Superior temporal gyrus (tissue), 1 donor: ENCODE measurements at regions not wholly inside any gene's neighbourhood (a gene's known extent, or its start where the extent isn't known, plus 50 kb on each side); places are given as distances from the start of the nearest gene placed in this dataset.

Experiments used
- DNase-seq: peaks from one replicate; pipeline ENCODE4 v3.0.0-alpha.2; 2016; ENCODE audit errors: extremely low spot score

DNA sequence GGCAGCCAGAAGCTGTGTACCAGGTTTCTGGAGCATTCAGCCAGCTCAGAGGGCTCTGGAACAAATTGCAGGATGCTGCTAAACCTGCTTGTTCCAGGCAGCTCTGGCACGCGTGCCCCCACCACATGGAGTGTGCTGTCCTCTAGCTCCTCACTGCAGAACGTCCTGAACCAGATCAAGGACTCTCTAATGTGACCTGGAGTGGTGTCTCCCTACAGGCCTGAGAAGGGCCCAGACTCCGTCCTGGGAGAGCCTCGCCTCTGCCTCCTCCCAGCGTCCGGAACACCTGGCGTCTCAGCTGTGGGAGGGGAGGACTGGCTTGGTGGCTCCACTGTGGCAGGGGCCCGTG, 115.6 kb upstream of the GPC1 start:
- DNase-seq, result no peak

DNA sequence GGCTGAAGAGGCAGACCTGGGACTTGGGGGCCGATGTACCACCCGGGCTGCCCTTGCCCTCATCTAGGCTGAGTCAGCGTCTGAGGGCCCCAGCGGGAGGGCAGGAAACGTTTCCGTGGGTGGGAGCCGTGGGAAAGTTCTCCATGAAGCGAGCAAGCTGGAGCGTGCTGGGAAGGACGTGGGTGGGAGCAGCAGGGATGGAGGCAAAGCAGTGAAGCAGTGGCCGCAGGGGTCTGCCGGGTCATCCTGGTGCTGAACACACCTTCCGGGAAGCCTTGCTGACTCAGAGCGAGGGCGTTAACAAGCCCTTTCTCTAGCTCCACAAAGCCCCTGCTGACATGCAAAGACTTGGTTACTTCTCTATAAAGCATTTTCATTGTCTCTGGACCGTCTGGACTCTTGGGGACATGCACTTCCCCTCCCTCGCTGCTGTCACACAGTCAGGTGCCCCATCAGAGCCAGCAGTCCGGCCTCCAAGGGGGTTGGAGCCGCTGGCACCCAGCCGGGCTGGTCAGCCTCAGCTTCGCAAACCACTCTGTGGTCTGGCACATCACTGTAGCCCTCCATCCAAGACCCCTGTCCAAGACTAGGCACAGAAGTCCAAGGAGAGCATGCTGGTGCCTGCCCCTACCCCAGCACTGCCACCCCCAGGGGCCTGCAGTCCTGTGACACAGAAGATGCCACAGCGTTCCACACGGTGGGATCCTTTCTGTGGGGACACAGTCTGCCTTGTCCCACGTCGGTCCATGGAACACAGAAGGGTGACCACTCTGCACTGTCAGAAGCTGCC, 115.1 kb upstream of the GPC1 start:
- DNase-seq, result no peak

DNA sequence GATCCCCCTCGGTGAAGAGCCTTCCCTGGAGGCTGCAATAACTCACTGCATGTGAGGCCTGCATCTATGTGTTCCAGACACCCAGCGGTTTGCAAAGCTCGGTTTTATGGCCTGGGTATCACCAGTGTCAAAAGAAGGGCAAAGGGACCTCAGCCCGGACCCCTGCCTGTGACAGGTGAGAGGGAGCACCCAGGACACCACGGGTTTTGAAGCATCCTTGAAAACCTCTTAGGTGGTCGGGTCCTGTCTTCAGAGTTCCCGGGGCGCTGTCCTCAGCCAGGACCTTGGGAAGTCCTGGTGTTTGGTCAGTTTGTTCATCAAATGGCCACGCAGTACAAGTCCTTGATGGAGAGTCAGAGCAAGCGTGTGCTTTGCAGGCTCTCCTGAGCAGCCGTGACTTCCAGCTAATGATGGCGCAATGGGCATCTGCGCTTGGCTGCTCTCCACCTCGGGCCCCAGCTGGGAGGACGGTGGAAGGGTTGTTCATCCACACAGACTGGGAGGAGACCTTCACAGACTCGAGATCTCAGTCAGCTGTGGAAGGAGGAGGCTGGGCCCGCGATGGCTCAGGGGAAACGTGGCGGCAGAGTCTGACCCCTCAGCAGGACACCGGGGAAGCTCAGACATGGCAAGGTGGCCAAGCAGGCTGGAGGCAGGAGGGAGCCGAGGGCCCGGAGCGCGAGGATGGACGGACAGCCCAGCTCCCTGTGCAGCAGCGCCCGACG, 113.1 kb upstream of the GPC1 start:
- DNase-seq, result no peak

DNA sequence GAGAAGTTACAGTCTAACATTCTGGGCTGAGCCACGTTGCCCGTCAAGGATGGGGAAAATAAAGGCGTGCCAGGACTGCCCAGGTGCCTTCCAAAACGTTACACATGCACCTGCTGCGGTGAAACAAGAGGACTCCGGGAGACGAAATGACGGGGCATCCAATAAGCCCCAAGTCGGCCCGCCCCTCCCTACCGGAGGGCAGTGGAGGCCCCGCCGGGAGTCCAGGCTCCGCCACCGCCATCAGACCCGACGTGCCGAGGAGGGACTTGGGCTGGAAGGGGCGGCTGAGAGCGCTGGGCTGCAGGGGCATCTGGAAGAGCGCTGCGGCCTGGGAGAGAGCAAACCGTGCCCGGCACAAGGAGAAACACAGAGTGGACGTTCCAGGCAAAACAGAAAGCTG, 112.5 kb upstream of the GPC1 start:
- DNase-seq, result no peak

DNA sequence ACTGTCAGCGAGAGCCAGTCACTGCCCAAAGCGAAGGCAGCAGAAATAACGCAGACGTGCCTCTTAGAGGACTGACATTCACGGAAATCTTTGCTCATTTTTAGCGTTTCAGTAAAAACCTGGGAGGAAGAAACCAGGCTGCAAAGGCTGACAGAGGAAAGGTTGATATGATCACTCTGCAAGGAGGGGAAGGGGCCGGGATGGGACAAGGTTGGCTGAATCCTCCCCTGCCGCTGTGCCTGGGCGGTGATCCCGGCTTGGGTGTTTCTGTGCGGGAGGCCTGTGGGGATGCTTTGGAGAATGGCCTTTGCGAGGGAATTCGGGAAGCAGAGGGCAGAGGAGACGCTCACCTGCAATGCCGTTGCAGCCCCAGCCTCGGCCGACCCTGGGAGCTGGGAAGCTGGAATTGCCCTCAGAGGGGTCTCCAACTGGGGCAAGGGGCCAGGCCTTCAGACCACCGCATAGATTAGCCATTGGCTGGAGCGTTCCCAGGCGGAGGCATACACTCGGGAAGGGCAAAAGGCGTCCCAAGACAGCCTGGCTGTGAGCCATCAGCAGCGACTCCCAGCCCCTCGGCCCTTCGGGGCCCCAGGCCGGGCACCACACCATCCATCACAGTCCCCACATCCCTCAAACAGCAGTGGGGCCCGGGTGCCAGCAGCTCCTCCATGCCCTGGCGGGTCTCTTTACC, 111.7 kb upstream of the GPC1 start:
- DNase-seq, result no peak

DNA sequence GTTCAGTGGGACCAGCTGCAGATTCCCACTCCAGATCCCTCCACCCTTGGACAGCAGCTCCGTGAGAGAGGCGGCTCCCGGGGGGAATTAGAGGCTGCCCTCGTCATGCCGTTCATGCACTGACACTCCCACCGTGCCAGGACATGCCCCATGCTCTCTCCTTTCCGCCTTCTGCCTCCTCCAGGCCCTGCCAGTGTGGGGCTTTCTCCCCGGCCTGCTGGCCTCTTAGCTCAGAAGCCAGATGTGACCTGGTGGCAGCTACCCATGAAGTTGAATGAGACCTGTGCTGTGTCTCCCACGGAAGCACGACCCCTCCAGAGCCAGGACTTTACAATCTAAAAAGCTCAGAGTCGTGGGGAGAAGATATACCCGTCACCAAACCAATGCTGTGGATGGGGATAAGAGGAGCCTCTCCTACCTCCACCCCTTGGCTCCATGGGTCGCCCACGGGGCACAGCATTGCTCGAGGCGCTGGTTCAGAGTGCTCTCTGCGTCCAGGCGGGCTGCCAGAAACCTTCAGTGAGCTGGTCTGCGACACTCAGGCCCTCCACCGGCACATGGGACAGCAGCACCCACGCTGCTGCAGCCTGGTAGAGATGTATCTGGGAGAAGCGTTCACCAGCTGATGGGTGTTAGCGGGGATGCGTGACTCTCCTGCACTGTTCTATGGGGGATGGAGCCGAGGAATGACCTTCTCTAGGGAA, 111.0 kb upstream of the GPC1 start:
- DNase-seq, result no peak

DNA sequence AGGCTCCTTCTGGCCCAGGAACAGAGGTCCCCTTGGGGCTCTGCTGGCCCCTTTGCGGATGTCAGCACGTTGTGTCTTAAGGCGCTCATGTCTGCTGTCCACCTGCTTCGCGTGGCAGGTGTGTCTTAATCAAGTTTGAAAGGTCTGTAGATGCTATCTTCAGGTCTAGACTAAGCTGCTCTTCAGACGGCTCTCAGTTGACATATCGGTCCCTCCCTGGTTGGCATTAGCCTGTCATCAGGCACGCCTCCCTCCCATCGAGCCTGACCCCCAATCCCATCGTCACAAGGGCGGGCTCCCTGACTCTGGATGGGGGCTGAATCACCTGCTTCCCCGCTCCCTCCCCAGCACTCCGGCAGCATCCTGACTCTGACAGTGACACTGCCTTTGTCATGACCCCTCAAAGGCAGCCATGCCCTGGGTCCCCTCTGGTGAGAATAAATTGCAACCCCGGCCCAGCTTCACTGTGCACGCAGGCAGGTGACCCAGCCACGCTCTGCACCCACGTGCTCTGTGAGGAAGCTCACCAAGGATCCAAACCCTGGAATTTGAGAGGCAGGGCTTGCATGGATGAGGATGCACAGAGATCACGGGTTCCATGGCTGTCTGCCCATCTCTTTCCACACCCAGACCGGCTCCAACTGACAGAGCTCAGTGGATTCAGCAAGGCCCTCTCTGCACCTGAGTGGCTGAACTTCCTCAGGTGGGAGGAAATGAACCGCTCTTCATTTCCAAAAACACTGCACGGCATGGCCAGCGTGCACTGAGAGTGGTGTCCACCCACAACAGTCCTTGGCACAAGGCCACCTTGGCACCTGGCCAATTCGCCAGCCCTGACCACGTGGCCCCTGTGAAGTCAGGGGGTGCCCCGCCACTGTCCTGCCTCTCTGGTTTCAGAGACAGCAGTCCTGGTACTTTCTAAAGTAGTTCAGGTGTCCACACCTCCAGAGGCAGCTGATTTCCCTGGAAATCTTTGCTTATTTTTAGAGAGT, 110.2 kb upstream of the GPC1 start:
- peak; percentile 55 for DNase-seq

DNA sequence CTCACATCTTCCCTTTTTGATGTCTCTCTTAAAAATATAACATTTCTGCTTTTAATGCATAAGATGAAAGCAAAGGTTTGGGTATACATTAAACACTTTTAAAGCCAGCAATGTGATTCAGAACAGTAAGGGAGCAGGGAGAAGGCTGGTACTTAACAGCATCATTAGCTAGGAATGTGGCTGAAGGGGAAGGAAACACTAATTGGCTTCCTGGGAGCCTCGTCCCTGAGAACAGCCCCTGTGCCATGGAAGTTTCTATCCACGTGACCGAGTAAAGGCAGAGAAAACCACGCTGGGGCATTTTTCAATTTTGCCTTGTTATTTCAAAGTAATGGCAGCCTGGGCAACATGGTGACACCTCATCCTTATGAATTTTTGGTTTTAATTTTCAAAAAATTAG, 109.2 kb upstream of the GPC1 start:
- DNase-seq, result no peak

DNA sequence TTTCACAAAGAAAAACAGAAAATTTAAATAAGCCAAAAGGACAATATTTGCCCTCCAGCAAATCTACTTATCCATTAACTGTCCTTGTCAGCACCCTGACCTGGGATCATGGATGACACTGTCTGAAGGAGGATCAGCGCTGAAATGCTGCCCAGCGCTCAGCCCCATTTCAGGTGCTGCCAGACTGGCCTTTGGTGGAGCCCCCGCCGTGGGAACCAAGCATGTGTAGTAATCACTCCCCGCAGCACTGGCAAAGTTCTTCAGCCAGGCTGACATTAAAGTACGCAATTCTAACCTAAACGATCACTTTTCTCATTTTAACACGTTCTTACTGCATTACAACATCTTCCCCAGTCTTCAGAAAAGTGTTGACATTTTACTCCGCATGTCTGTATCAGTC, 108.6 kb upstream of the GPC1 start:
- DNase-seq, result no peak

DNA sequence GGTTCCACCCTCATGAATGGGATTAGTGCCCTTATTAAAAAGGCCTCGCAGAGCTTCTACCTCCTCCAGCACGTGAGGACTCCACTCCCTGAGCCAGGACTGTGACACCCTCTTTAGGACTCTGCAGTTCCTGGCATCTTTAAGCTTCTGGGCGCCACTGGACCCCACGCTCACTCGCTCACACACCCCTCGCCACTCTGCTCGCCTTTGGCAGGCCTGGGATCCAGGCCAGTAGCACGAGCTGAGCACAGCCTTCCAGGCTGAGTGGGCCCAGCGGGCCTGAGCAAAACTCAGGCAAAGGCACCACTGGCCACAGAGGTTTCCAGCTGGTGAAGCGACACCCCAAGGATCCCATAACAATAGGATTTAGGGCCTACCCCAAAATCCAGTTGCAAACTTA, 107.9 kb upstream of the GPC1 start:
- no peak for DNase-seq

DNA sequence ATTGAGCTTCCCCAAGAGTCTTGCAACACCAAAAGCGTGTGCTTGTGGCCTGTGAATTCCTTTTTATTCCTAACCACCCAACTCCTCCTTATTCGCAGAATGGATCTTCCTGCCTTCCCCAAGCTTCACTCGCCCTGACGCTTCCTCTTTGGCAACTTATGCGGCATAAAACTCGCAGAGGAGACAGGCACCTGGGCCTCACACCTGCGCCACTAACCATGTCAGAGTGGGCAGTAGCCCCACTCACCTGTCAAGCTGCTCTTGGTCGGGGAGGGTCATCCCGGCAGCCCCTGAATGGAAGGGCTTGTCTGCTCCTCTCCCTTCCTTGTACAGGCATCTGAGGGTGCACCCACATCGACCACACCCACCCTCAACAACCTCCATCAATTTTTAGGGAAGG, 106.9 kb upstream of the GPC1 start:
- no peak for DNase-seq

DNA sequence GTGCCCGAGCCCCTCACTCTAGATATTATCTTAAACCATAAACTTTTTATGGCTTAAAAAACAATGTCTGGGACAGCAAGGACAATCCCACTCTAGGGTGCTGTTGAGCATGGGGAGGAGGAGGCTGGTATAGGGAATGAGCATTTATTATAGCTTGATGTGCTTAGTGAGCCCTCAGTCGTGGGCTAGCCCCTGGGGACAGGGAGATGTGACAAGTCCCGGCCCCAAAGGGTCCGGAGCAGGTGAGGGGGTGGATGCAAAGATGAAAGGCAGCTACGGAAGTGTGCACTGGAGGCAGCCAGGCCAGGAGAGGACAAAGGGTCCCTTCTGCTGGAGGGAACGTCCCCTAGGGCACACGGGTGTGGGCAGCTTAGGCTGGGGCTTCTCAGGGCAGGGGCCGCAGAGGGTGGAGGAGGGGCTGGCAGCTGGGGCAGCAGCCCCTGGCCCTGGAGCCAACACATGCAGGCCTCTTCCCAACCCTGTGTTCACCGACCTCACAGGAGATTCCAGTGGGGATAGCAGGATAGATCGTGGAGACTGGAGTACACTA, 106.3 kb upstream of the GPC1 start:
- DNase-seq, result no peak

DNA sequence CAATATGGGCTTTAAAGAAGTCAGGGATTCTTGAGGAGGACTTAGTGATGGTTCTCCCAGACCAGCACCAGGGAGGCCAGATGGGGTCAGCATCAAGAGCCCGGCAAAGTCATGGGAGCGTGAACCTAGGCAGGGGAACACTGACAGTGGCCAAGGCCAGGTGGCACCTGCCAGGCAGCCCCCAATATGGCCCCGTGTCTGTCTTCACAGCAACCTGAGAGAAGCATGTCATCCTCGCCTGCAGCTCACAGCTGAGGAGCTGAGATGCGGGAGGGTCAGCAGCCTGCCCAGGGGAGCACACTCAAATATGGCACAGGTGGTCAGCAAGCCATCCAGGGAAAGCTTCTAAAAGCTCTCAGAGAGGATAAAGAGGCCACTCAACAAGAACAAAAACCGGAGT, 105.7 kb upstream of the GPC1 start:
- DNase-seq, result no peak

DNA sequence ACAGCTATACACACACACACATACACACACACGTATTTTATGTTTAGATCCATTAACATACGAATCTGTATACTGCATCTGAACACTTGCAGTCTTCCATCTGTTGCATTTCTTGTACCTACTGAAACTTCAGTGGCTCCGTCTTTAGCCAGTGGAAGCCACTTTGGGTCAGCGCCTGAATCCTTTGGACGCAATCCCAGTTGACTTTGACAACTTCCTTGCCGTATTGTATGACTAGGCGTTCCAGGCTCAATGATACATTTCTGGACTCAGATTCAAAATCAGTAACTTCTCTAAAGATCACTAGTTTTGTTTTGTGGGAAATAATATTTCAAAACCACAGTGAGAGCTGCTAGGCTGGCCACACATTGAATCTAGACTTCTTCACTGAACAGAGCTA, 101.5 kb upstream of the GPC1 start:
- DNase-seq, result no peak

DNA sequence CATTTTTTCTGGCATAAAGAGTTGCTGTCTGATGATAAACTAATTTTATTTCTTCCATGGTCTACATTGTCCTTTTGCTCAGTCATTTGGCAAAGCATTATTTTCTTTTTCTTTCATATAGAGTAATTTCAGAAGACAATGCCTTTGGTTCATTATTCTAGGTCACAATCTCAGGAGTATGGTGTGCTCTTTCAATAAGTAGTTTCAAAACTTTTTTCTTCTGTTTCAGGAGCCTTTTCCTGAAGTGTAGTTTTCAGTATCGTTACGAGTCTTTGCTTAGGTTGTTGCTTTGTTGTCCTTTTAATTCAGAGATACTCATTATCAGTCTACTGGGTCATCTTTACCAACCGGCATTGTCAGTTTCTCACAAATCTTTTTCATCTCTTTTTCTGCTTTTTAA, 100.4 kb upstream of the GPC1 start:
- DNase-seq, result no peak

DNA sequence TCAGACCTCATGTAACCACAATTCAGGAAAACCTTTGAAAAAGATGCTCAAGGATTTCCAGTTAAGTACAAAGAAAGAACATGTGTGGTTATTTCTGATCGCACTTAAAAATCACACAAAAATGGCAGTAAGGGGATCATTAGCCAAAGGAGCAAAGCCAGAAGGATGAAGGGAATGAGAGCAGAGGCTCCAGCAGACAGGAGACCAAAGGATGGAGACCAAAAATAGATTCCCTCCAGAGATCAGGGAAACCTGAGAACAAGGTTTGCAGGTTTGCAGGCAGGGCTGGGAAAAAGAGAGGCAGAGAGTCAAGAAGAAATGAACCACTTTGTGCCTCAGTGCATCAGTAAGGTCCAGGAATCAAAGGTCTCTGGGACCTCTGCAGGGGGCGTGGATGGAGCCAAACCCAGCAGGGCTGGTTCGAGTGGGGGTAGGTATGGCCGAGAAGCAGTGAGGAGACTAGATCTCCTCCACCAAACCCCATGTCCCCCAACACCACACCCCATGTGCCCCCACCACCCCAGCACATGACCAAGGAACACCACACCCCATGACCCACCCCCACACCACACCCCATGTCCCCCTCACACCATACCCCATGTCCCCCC, 98.5 kb upstream of the GPC1 start:
- no peak for DNase-seq

DNA sequence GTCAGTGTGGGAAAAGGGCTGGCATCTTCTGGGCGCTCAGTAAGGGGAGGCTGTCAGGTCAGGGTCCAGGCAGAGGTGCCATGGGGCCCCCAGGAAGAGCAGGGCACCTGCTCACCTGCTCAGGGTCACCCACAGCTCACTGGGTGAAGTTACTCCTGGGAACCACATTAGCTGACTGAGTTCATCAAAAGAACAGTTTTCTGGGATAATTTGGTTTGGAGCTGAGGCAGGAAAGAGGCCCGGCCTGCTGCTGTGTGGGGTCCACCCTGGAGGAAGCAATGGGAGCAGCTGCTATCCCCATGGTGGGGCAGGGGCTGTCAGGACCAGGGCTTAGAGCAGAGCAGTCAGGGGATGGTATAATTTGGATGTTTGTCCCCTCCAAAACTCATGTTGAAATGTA, 97.2 kb upstream of the GPC1 start:
- no peak for DNase-seq

DNA sequence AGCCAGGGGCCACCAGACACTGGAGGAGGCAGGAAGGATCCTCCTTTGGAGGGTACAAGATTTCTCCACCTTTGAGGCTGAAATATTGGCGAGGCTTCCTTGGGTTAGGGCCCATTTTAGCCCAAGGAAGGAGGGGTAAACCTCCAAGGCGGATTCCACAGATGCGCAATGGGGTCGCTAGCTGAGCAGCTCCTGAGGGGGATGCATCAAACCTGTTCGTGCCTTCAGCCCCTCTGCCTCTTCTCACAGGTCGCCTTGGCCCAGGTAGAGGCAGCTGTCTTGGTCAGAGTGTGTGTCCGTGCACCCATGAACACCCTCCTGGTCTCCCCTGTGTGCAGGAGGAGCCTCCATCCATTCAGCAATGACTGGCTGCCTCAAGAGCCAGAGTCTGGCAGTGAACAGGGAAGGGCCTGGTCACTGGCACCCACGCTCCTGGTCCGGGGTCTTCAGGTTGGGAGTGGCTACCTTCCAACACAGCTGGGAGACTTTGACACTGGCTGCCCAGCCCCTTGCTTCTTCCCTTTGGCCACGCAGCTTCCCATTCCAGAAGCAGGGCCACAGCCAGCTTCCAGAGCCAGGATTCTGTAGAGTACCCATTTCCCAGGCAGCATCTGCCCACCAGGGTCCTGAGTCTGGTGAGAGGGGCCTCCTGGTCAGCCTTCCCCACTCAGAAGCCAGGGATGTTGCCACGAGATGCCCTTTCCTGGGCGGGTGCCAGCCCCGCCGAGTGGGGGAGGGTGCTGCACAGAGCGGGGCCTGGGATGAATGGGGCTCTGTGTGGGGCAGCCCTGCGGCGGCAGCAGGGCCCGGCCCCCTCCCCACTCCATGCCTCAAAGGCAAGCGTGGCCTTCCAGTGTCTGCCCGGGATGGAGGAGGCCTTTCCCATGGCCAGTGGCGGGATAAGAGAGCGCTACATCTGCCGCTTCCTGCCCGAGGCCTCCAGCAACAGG, 95.8 kb upstream of the GPC1 start:
- DNase-seq, result peak; percentile 85

DNA sequence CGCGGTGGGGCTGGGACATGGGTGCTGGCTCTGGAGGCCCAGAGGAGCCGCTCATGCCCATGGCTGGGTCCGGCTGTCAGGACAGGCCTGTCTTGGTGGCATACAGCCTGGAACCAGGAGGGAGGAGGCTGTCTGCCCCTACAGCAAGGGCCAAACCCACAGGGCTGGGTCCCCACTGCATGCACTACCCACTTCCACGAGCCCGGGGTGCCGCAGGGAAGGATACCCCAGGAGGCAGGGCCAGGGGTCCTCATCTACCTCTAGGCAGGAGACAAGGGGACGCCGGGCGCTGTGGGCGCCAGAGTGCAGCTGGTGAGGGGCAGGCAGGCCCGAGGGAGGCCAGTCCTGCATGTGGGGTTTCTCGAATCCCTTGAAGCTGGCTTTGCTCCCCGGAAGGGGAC, 95.1 kb upstream of the GPC1 start:
- DNase-seq, result no peak
